GM12878 (cell line): ENCODE measurements at regions not wholly inside any gene's neighbourhood (a gene's known extent, or its start where the extent isn't known, plus 50 kb on each side); places are given as distances from the start of the nearest gene placed in this dataset.

Experiments used
- ATAC-seq: fragments of 200-7000 bp; cut with Tn5 transposase; 3 replicates; pipeline ENCODE4 v1.9.1; 2020; ENCODE audit warnings: mild to moderate bottlenecking, moderate library complexity
- BruUV-seq: library from RNA; stranded (reverse); fragments of 400-500 nt; replicated peaks from 2 replicates; lab custom pipeline; 2021; lab: Mats Ljungman, UMichigan
- CTCF ChIA-PET: fragments of 300-600 bp; sonication (Branson Sonifier 250); formaldehyde crosslinking; extraction: SDS; loops from one replicate; lab custom pipeline; 2021; ENCODE audit warnings: inconsistent platforms; lab: Yijun Ruan, JAX
- POLR2A ChIA-PET: fragments of 350-600 bp; formaldehyde crosslinking; extraction: SDS; loops from one replicate; lab custom pipeline; 2021; ENCODE audit warnings: inconsistent platforms; lab: Charles Lee
- RAD21 ChIA-PET: fragments of 300-600 bp; sonication (Branson Sonifier 250); formaldehyde crosslinking; loops from one replicate; lab custom pipeline; 2023; ENCODE audit warnings: antibody characterized with exemption; ENCODE audit not compliant: unreplicated experiment; lab: Charles Lee
- SMC1A ChIA-PET: fragments of 300-600 bp; sonication (Branson Sonifier 250); formaldehyde crosslinking; loops from one replicate; lab custom pipeline; 2023; ENCODE audit not compliant: unreplicated experiment, uncharacterized antibody; lab: Charles Lee
- DNase-seq: peaks from one replicate; pipeline ENCODE4 v3.0.0-alpha.2; 2011; ENCODE audit warnings: low read depth, low spot score
- FAIRE-seq: peaks from 3 replicates; lab custom pipeline; 2011; peaks lifted over from hg19 to GRCh38; lab: Jason Lieb, UNC
- H2AFZ ChIP-seq: 2 replicates; pipeline ENCODE4 v1.6.0; 2011; ENCODE audit warnings: low read depth, low read length, control low read depth; ENCODE audit not compliant: control insufficient read depth
- H3K27ac ChIP-seq: 2 replicates; pipeline ENCODE4 v1.5.1; 2011; ENCODE audit warnings: control low read depth; ENCODE audit not compliant: control insufficient read depth, insufficient read depth
- H3K27me3 ChIP-seq, 2 experiments: replicated peaks in 1 of 2; 2 replicates each; pipeline versions ENCODE4 v1.6.0 to v1.6.1; 2011; ENCODE audit warnings: low read length in 1 of 2; ENCODE audit not compliant: control insufficient read depth in 2 of 2, insufficient read depth in 2 of 2
- H3K36me3 ChIP-seq, 2 experiments: 2 replicates each; pipeline ENCODE4 v1.5.1; 2011; ENCODE audit warnings: low read length in 1 of 2; ENCODE audit not compliant: control insufficient read depth in 2 of 2, insufficient read depth in 2 of 2
- H3K4me1 ChIP-seq: 2 replicates; pipeline ENCODE4 v1.6.1; 2011; ENCODE audit warnings: mild to moderate bottlenecking, low read length, moderate library complexity, mixed read lengths; ENCODE audit not compliant: control insufficient read depth, insufficient read depth
- H3K4me2 ChIP-seq: 2 replicates; pipeline ENCODE4 v1.6.0; 2011; ENCODE audit warnings: control low read depth; ENCODE audit not compliant: control insufficient read depth, insufficient read depth
- H3K4me3 ChIP-seq: fragments of 200-600 bp; sonication (generic); 2 replicates; pipeline ENCODE4 v1.5.1; 2016
- H3K79me2 ChIP-seq: 2 replicates; pipeline ENCODE4 v1.6.0; 2011; ENCODE audit warnings: low read length; ENCODE audit not compliant: control insufficient read depth, insufficient read depth
- H3K9ac ChIP-seq: 2 replicates; pipeline ENCODE4 v1.8.0; 2011; ENCODE audit warnings: low read length, control low read depth, mixed read lengths; ENCODE audit not compliant: control insufficient read depth, insufficient read depth
- H3K9me3 ChIP-seq: replicated peaks from 3 replicates; pipeline ENCODE4 v1.5.1; 2011; ENCODE audit warnings: mild to moderate bottlenecking, low read length; ENCODE audit not compliant: control insufficient read depth, insufficient read depth
- H4K20me1 ChIP-seq: 2 replicates; pipeline ENCODE4 v1.6.0; 2011; ENCODE audit not compliant: control insufficient read depth, insufficient read depth
- BCL11A ChIP-seq: IDR thresholded peaks from 2 replicates; pipeline ENCODE4 v1.6.1; 2011; ENCODE audit warnings: low read depth, low read length
- FOXK2 ChIP-seq: fragments of 450-650 bp; IDR thresholded peaks from 2 replicates; pipeline ENCODE4 v1.6.1; 2017; ENCODE audit warnings: mild to moderate bottlenecking, moderate library complexity
- NR2C2 ChIP-seq: IDR thresholded peaks from 2 replicates; pipeline ENCODE4 v1.6.1; 2011; ENCODE audit warnings: borderline replicate concordance, low read depth; ENCODE audit not compliant: control insufficient read depth, insufficient read length
- SMAD5 ChIP-seq: IDR thresholded peaks from 2 replicates; pipeline ENCODE4 v1.6.1; 2016; ENCODE audit warnings: antibody characterized with exemption, low read depth
- ZNF687 ChIP-seq: fragments of 450-650 bp; IDR thresholded peaks from 2 replicates; pipeline ENCODE4 v1.6.1; 2017; ENCODE audit warnings: mild to moderate bottlenecking, moderate library complexity
- WGBS: methylation state at CpG from one replicate; pipeline ENCODE4 v1.1.6; 2016; ENCODE audit warnings: low lambda C conversion rate; ENCODE audit not compliant: insufficient replicate concordance, insufficient coverage; ENCODE audit errors: missing lambda C conversion rate; 5-methylcytosine and 5-hydroxymethylcytosine counted together
- in situ Hi-C: fragments of 300-500 bp; cut with MboI; formaldehyde crosslinking; loops from 9 replicates; pipeline ENCODE4 v1.14.3; 2018; ENCODE audit warnings: mixed read lengths
- intact Hi-C: fragments of 100-400 bp; cut with micrococcal nuclease; formaldehyde crosslinking; loops from one replicate; pipeline ENCODE4 v1.14.2; 2022; ENCODE audit not compliant: unreplicated experiment

GRCh38 chr14:99042381-99043266 is 229.4 kb downstream of the BCL11B start:
- Histone ChIP-seq H3K4me3 (no peak overlapping the region), H3K4me2 (no peak overlapping the region), H3K79me2 (no peaks in the 10 kb centered on the region), H3K9me3 (no peaks in the 10 kb centered on the region; the same call in 2 of the 3 replicates), H3K9ac (no peak overlapping the region), H3K27ac (no peak overlapping the region), H2AFZ (no peak overlapping the region), H4K20me1 (no peaks in the 10 kb centered on the region), H3K27me3 (no peaks in the 10 kb centered on the region), H3K4me1 (no peaks in the 10 kb centered on the region), H3K36me3 (no peaks in the 10 kb centered on the region)
- no peak for FAIRE-seq
- ChIA-PET CTCF (interaction anchor here (0.7 kb wide), 1 partner anchor 11 kb away, joined by 4 read pairs; no protein-coding TSS in a partner anchor), SMC1A (no interaction called here), RAD21 (no interaction called here), POLR2A (interaction anchor here (1.5 kb wide), 1 partner anchor 12 kb away, joined by 3 read pairs; no protein-coding TSS in a partner anchor)
- DNase-seq = no peak
- 32% methylated on average over 19 of the region's 19 CpGs for WGBS
- BruUV-seq = no TSS peak
- ATAC-seq = no peak
- intact Hi-C loops (no loop called here), in situ Hi-C loops (no loop called here)
- TF ChIP-seq SMAD5 (no peak), ZNF687 (no peak), FOXK2 (no peak), BCL11A (no peak), NR2C2 (no peak)
